Activated CD4-positive, alpha-beta T cell treated with anti-CD3 and anti-CD28 coated beads for 36 hours (primary cell): ENCODE measurements at regions not wholly inside any gene's neighbourhood (a gene's known extent, or its start where the extent isn't known, plus 50 kb on each side); places are given as distances from the start of the nearest gene placed in this dataset.

Experiments used
- ATAC-seq: fragments of 200-7000 bp; cut with Tn5 transposase; one replicate; pipeline ENCODE4 v1.10.0; 2021; ENCODE audit warnings: mild to moderate bottlenecking, moderate library complexity
- CTCF ChIA-PET: fragments of 350-600 bp; sonication (Branson Sonifier 250); formaldehyde crosslinking; loops from one replicate; lab custom pipeline; 2021; ENCODE audit warnings: antibody characterized with exemption; lab: Charles Lee
- POLR2A ChIA-PET: fragments of 350-600 bp; sonication (Branson Sonifier 250); formaldehyde crosslinking; loops from one replicate; lab custom pipeline; 2021; ENCODE audit warnings: antibody characterized with exemption, inconsistent platforms; lab: Charles Lee
- DNase-seq: peaks from one replicate; pipeline ENCODE4 v3.0.0-alpha.2; 2020
- H3K27ac Mint-ChIP-seq: one replicate; pipeline ENCODE4 v1.8.0; 2021; ENCODE audit warnings: mixed read lengths
- H3K27me3 Mint-ChIP-seq: one replicate; pipeline ENCODE4 v1.8.0; 2021; ENCODE audit warnings: mixed read lengths
- H3K36me3 Mint-ChIP-seq: one replicate; pipeline ENCODE4 v1.8.0; 2021; ENCODE audit warnings: low read depth, mixed read lengths
- H3K4me1 Mint-ChIP-seq: one replicate; pipeline ENCODE4 v1.8.0; 2021; ENCODE audit warnings: mixed read lengths
- H3K4me3 Mint-ChIP-seq: one replicate; pipeline ENCODE4 v1.8.0; 2021; ENCODE audit warnings: mild to moderate bottlenecking, moderate library complexity, mixed read lengths
- H3K9me3 Mint-ChIP-seq: one replicate; pipeline ENCODE4 v1.8.0; 2021; ENCODE audit warnings: low read depth, mixed read lengths
- intact Hi-C, 2 experiments: fragments of 100-400 bp; cut with DNase I in 1 of 2; cut with micrococcal nuclease in 1 of 2; formaldehyde crosslinking; loops; one replicate each; pipeline versions ENCODE4 v1.14.2 to v1.15.1; 2022 to 2024; cut with DNase I, micrococcal nuclease

GRCh38 chr16:87093804-87094555 is 223.2 kb downstream of the C16orf95 start:
- Mint-ChIP-seq H3K36me3 (no peaks in the 10 kb centered on the region), H3K9me3 (no peaks in the 10 kb centered on the region), H3K4me3 (no peak overlapping the region), H3K4me1 (no peaks in the 10 kb centered on the region), H3K27ac (no peak overlapping the region), H3K27me3 (peaks cover 5% of the 10 kb centered on the region)
- ATAC-seq (no peak), DNase-seq (no peak)
- intact Hi-C loops = no loop called here
- CTCF ChIA-PET = interaction anchor here (1.2 kb wide), 1 partner anchor 530 kb away, joined by 4 read pairs; no protein-coding TSS in a partner anchor
- POLR2A ChIA-PET = no interaction called here

- ChIA-PET CTCF (interaction anchor here (1.2 kb wide), 1 partner anchor 530 kb away, joined by 4 read pairs; no protein-coding TSS in a partner anchor), POLR2A (no interaction called here)
- ATAC-seq (no peak), DNase-seq (no peak)
- Mint-ChIP-seq H3K36me3 (no peaks in the 10 kb centered on the region), H3K27me3 (peaks cover 3% of the 10 kb centered on the region), H3K4me1 (no peaks in the 10 kb centered on the region), H3K27ac (no peak overlapping the region), H3K9me3 (no peaks in the 10 kb centered on the region), H3K4me3 (no peak overlapping the region)
- intact Hi-C loops = no loop called here
These were observed 222.7 kb downstream of the C16orf95 start for GRCh38 chr16:87094556-87094865.

GRCh38 chr16:87095271-87095670 is 221.9 kb downstream of the C16orf95 start:
- POLR2A ChIA-PET = no interaction called here
- Mint-ChIP-seq H3K36me3 (no peaks in the 10 kb centered on the region), H3K27me3 (peaks cover 3% of the 10 kb centered on the region), H3K27ac (no peak overlapping the region), H3K4me1 (no peaks in the 10 kb centered on the region), H3K9me3 (no peaks in the 10 kb centered on the region), H3K4me3 (no peak overlapping the region)
- intact Hi-C loops = no loop called here
- no peak for ATAC-seq
- no peak for DNase-seq
- CTCF ChIA-PET = interaction anchor here (0.6 to 1.2 kb wide), 2 partner anchors 531 to 1900 kb away, joined by 3 to 4 read pairs; no protein-coding TSS in a partner anchor

GRCh38 chr16:87096746-87097333 is 220.4 kb downstream of the C16orf95 start:
- ATAC-seq (no peak), DNase-seq (no peak)
- Mint-ChIP-seq H3K27ac (no peak overlapping the region), H3K27me3 (peaks cover 3% of the 10 kb centered on the region), H3K36me3 (no peaks in the 10 kb centered on the region), H3K4me1 (no peaks in the 10 kb centered on the region), H3K4me3 (no peak overlapping the region), H3K9me3 (no peaks in the 10 kb centered on the region)
- ChIA-PET CTCF (no interaction called here), POLR2A (no interaction called here)
- intact Hi-C loops = no loop called here

- CTCF ChIA-PET = interaction anchor here (1.3 kb wide), 1 partner anchor 8 kb away, joined by 3 read pairs; no protein-coding TSS in a partner anchor
- no peak for ATAC-seq
- DNase-seq = no peak
- H3K4me3 Mint-ChIP-seq = no peak overlapping the region
- intact Hi-C loops = no loop called here
- peaks cover 3% of the 10 kb centered on the region for H3K27me3 Mint-ChIP-seq
- no peaks in the 10 kb centered on the region for H3K9me3 Mint-ChIP-seq
- H3K27ac Mint-ChIP-seq = no peak overlapping the region
- no peaks in the 10 kb centered on the region for H3K36me3 Mint-ChIP-seq
- H3K4me1 Mint-ChIP-seq = no peaks in the 10 kb centered on the region
- POLR2A ChIA-PET = no interaction called here
These were observed 218.8 kb downstream of the C16orf95 start for GRCh38 chr16:87098361-87098760.

- Mint-ChIP-seq H3K36me3 (no peaks in the 10 kb centered on the region), H3K9me3 (no peaks in the 10 kb centered on the region), H3K27ac (no peak overlapping the region), H3K27me3 (peaks cover 3% of the 10 kb centered on the region), H3K4me1 (no peaks in the 10 kb centered on the region), H3K4me3 (no peak overlapping the region)
- no peak for DNase-seq
- POLR2A ChIA-PET = no interaction called here
- ATAC-seq = no peak
- intact Hi-C loops = no loop called here
- CTCF ChIA-PET = interaction anchor here (0.5 kb wide), 1 partner anchor 172 kb away, joined by 3 read pairs; no protein-coding TSS in a partner anchor
These were observed 218.0 kb downstream of the C16orf95 start for GRCh38 chr16:87098976-87099720.

- ATAC-seq (no peak), DNase-seq (no peak)
- no peaks in the 10 kb centered on the region for H3K9me3 Mint-ChIP-seq
- H3K4me1 Mint-ChIP-seq = no peaks in the 10 kb centered on the region
- peaks cover 8% of the 10 kb centered on the region for H3K27me3 Mint-ChIP-seq
- intact Hi-C loops = no loop called here
- ChIA-PET POLR2A (no interaction called here), CTCF (no interaction called here)
- no peak overlapping the region for H3K27ac Mint-ChIP-seq
- H3K36me3 Mint-ChIP-seq = no peaks in the 10 kb centered on the region
- no peak overlapping the region for H3K4me3 Mint-ChIP-seq
These were observed 216.7 kb downstream of the C16orf95 start for GRCh38 chr16:87100306-87101058.

GRCh38 chr16:87101903-87102302 is 215.3 kb downstream of the C16orf95 start:
- no peaks in the 10 kb centered on the region for H3K36me3 Mint-ChIP-seq
- H3K4me1 Mint-ChIP-seq = no peaks in the 10 kb centered on the region
- no peak overlapping the region for H3K4me3 Mint-ChIP-seq
- ChIA-PET POLR2A (no interaction called here), CTCF (no interaction called here)
- H3K9me3 Mint-ChIP-seq = no peaks in the 10 kb centered on the region
- H3K27ac Mint-ChIP-seq = no peak overlapping the region
- ATAC-seq (no peak), DNase-seq (no peak)
- intact Hi-C loops = no loop called here
- H3K27me3 Mint-ChIP-seq = peaks cover 6% of the 10 kb centered on the region

GRCh38 chr16:87107201-87107600 is 210.0 kb downstream of the C16orf95 start:
- intact Hi-C loops = no loop called here
- ChIA-PET POLR2A (no interaction called here), CTCF (interaction anchor here (1.5 kb wide), 1 partner anchor 9 kb away, joined by 3 read pairs; no protein-coding TSS in a partner anchor)
- no peaks in the 10 kb centered on the region for H3K36me3 Mint-ChIP-seq
- H3K4me3 Mint-ChIP-seq = no peak overlapping the region
- peaks cover 10% of the 10 kb centered on the region for H3K27me3 Mint-ChIP-seq
- ATAC-seq (no peak), DNase-seq (no peak)
- H3K4me1 Mint-ChIP-seq = no peaks in the 10 kb centered on the region
- H3K27ac Mint-ChIP-seq = no peak overlapping the region
- no peaks in the 10 kb centered on the region for H3K9me3 Mint-ChIP-seq

- POLR2A ChIA-PET = no interaction called here
- Mint-ChIP-seq H3K9me3 (no peaks in the 10 kb centered on the region), H3K4me1 (no peaks in the 10 kb centered on the region), H3K27me3 (peaks cover 10% of the 10 kb centered on the region), H3K4me3 (no peak overlapping the region), H3K36me3 (no peaks in the 10 kb centered on the region), H3K27ac (no peak overlapping the region)
- CTCF ChIA-PET = no interaction called here
- ATAC-seq = no peak
- no peak for DNase-seq
- intact Hi-C loops = no loop called here
These were observed 208.9 kb downstream of the C16orf95 start for GRCh38 chr16:87108278-87108677.

- intact Hi-C loops = no loop called here
- POLR2A ChIA-PET = no interaction called here
These were observed 208.3 kb downstream of the C16orf95 start for GRCh38 chr16:87108941-87109340.

More at GRCh38 chr16:87108941-87109340, 208.3 kb downstream of the C16orf95 start:
- no peaks in the 10 kb centered on the region for H3K36me3 Mint-ChIP-seq
- DNase-seq (no peak), ATAC-seq (no peak)
- H3K27ac Mint-ChIP-seq = no peak overlapping the region
- no peak overlapping the region for H3K4me3 Mint-ChIP-seq
- H3K9me3 Mint-ChIP-seq = no peaks in the 10 kb centered on the region
- peaks cover 10% of the 10 kb centered on the region for H3K27me3 Mint-ChIP-seq
- CTCF ChIA-PET = no interaction called here
- no peaks in the 10 kb centered on the region for H3K4me1 Mint-ChIP-seq
